Hematopoietic multipotent progenitor cell treated with erythropoietin and hydrocortisone succinate and interleukin-3 and kit ligand, for 4 days (in vitro differentiated cells): ENCODE measurements at regions not wholly inside any gene's neighbourhood (a gene's known extent, or its start where the extent isn't known, plus 50 kb on each side); places are given as distances from the start of the nearest gene placed in this dataset.
A peak's percentile ranks its signal among the peaks of the same experiment; 100 is the strongest.

Experiments used
- DNase-seq: peaks from one replicate; pipeline ENCODE4 v3.0.0-alpha.2; 2015

- DNase-seq: no peak
Observed at GRCh38 chrX:39304746-39305145, 503.5 kb downstream of the MID1IP1 start.

GRCh38 chrX:39307488-39307887, 506.2 kb downstream of the MID1IP1 start:
- no peak for DNase-seq

- no peak for DNase-seq
Observed at GRCh38 chrX:39308126-39308525, 506.9 kb downstream of the MID1IP1 start.

- DNase-seq: no peak
Observed at GRCh38 chrX:39309018-39309635, 507.9 kb downstream of the MID1IP1 start.

- DNase-seq: peak; percentile 65
Observed at GRCh38 chrX:39309721-39310152, 508.5 kb downstream of the MID1IP1 start.

- DNase-seq: no peak
Observed at GRCh38 chrX:39310891-39311290, 509.6 kb downstream of the MID1IP1 start.

GRCh38 chrX:39311646-39312045, 510.4 kb downstream of the MID1IP1 start:
- peak; percentile 18 for DNase-seq

GRCh38 chrX:39313146-39313545, 511.9 kb downstream of the MID1IP1 start:
- DNase-seq: no peak

GRCh38 chrX:39318506-39319343, 517.5 kb downstream of the MID1IP1 start:
- no peak for DNase-seq

GRCh38 chrX:39320165-39320564, 518.9 kb downstream of the MID1IP1 start:
- DNase-seq: no peak

GRCh38 chrX:39322496-39322895, 521.2 kb downstream of the MID1IP1 start:
- no peak for DNase-seq

- DNase-seq: no peak
Observed at GRCh38 chrX:39324233-39324930, 523.1 kb downstream of the MID1IP1 start.

GRCh38 chrX:39327255-39327654, 526.0 kb downstream of the MID1IP1 start:
- DNase-seq: no peak

GRCh38 chrX:39327705-39328104, 526.4 kb downstream of the MID1IP1 start:
- DNase-seq: no peak

- DNase-seq: no peak
Observed at GRCh38 chrX:39328661-39329060, 527.4 kb downstream of the MID1IP1 start.

- DNase-seq: peak; percentile 73
Observed at GRCh38 chrX:39331082-39331704, 529.9 kb downstream of the MID1IP1 start.

- no peak for DNase-seq
Observed at GRCh38 chrX:39333451-39333850, 532.2 kb downstream of the MID1IP1 start.

- peak; percentile 49 for DNase-seq
Observed at GRCh38 chrX:39335513-39336235, 534.4 kb downstream of the MID1IP1 start.

- DNase-seq: peak; percentile 64
Observed at GRCh38 chrX:39336671-39337311, 535.5 kb downstream of the MID1IP1 start.

GRCh38 chrX:39337451-39337850, 536.2 kb downstream of the MID1IP1 start:
- no peak for DNase-seq

GRCh38 chrX:39338583-39338982, 537.3 kb downstream of the MID1IP1 start:
- DNase-seq: no peak
